Epidermal melanocyte (primary cell): ENCODE measurements at regions not wholly inside any gene's neighbourhood (a gene's known extent, or its start where the extent isn't known, plus 50 kb on each side); places are given as distances from the start of the nearest gene placed in this dataset.
A peak's percentile ranks its signal among the peaks of the same experiment; 100 is the strongest.
"Not testable (repeated sequence)": the region's sequence is repeated elsewhere in the genome, so short reads cannot be mapped to it uniquely, and the experiment has no call there.

Experiments used
- DNase-seq: peaks from one replicate; pipeline ENCODE4 v3.0.0; 2011; ENCODE audit warnings: low spot score; ENCODE audit not compliant: insufficient read length

GRCh38 chr2:109718139-109718538 lies 76.0 kb upstream of the RGPD5 start:
- no peak for DNase-seq

- DNase-seq, result no peak
Observed at GRCh38 chr2:109719871-109720270, 74.2 kb upstream of the RGPD5 start.

- DNase-seq, result no peak
Observed at GRCh38 chr2:109720380-109721106, 73.6 kb upstream of the RGPD5 start.

GRCh38 chr2:109721135-109721534 lies 73.0 kb upstream of the RGPD5 start:
- DNase-seq, result no peak

GRCh38 chr2:109721626-109722025 lies 72.5 kb upstream of the RGPD5 start:
- DNase-seq, result no peak

- no peak for DNase-seq
Observed at GRCh38 chr2:109722026-109722425, 72.1 kb upstream of the RGPD5 start.

GRCh38 chr2:109722640-109723039 lies 71.5 kb upstream of the RGPD5 start:
- not testable (repeated sequence) for DNase-seq

- DNase-seq, result not testable (repeated sequence)
Observed at GRCh38 chr2:109723153-109723552, 71.0 kb upstream of the RGPD5 start.

GRCh38 chr2:109724533-109725460 lies 69.3 kb upstream of the RGPD5 start:
- no peak for DNase-seq

GRCh38 chr2:109726379-109727270 lies 67.5 kb upstream of the RGPD5 start:
- DNase-seq, result no peak

GRCh38 chr2:109727929-109728447 lies 66.1 kb upstream of the RGPD5 start:
- DNase-seq, result no peak

GRCh38 chr2:109733746-109734145 lies 60.4 kb upstream of the RGPD5 start:
- not testable (repeated sequence) for DNase-seq

- peak; percentile 49 for DNase-seq
Observed at GRCh38 chr2:109736177-109736827, 57.8 kb upstream of the RGPD5 start.
